ENCODE measurements at regions not wholly inside any gene's neighbourhood (a gene's known extent, or its start where the extent isn't known, plus 50 kb on each side); places are given as distances from the start of the nearest gene placed in this dataset.

DNA sequence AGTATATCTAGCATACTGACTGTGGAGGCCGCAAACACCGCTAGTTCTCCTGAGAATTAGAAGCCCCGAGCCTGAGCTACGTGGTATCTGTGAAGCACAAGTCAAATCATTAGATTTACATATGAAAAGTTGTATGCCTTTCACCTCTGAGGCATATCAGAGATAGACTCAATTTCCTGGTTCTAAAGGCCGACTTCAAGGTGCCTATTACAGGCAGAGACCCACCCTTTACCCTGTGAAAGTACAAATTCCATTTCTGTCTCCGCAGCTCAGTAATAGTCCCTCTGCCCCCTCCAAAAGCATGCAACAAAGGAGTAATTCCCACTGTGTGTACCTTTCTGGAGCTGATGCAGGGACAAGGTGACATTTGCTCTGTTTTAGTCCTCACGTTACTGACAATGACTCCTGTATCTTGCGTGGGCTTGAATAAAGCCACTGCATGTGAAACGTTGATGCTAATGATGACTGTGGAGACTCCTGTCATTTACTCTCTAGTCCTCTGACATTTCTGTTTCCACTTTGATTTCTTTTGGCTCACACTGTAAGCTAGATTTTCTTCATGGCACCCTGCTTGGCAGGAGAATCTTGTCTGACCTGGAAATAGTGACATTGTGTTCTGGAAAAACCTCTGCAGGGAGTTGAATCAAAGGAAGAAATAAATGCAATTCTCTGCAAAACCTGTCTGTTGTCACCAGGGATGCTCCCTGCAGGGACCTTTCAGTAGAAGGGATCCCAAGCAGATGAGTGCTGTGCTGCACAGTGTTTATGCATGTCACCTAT is 273.2 kb upstream of the EMCN start:
- TF ChIP-seq, protein P1, sequence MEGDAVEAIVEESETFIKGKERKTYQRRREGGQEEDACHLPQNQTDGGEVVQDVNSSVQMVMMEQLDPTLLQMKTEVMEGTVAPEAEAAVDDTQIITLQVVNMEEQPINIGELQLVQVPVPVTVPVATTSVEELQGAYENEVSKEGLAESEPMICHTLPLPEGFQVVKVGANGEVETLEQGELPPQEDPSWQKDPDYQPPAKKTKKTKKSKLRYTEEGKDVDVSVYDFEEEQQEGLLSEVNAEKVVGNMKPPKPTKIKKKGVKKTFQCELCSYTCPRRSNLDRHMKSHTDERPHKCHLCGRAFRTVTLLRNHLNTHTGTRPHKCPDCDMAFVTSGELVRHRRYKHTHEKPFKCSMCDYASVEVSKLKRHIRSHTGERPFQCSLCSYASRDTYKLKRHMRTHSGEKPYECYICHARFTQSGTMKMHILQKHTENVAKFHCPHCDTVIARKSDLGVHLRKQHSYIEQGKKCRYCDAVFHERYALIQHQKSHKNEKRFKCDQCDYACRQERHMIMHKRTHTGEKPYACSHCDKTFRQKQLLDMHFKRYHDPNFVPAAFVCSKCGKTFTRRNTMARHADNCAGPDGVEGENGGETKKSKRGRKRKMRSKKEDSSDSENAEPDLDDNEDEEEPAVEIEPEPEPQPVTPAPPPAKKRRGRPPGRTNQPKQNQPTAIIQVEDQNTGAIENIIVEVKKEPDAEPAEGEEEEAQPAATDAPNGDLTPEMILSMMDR (IDR thresholded peaks at IDR 0.05 in 4 of 5, conservative IDR thresholded peaks at IDR 0.05 in 1 of 5) = no peak
- no peak for TF ChIP-seq POLR2A (IDR thresholded peaks at IDR 0.05)
- intact Hi-C loops (cut with DNase I; ENCODE audit: low total_unique reads) (no loop called here), in situ Hi-C loops (cut with MboI; ENCODE audit: low sequenced_read_pairs in 4 of 4) (no loop called here)
- ATAC-seq = no peak
- H3K27ac ChIP-seq = no peak overlapping the region
- no peaks in the 10 kb centered on the region for H3K27me3 ChIP-seq
- DNase-seq = no peak
- H3K4me3 ChIP-seq = no peak overlapping the region
- H3K9me3 ChIP-seq = no peaks in the 10 kb centered on the region
- H3K36me3 ChIP-seq = no peaks in the 10 kb centered on the region
- H3K4me1 ChIP-seq = no peaks in the 10 kb centered on the region

DNA sequence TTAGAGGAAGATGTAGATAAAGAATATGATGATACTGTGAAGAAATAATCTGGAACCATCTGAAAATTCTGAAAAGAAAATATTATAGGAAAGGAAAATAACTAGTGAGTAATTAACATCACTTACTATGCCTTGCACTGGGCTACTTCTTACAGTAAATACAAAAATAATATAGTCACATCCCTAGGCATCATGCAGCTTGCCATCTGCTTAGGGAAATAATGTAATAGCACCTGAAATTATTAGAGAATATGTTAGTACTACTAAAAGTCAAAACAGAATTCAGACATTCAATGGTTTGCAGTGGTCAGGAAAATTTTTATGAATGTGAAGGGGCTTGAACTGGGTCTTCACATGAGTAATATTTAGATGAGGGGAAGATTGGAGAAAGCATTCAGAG is 272.2 kb upstream of the EMCN start:
- H3K27me3 ChIP-seq = no peaks in the 10 kb centered on the region
- no peak overlapping the region for H3K27ac ChIP-seq
- no peaks in the 10 kb centered on the region for H3K9me3 ChIP-seq
- no peak for ATAC-seq
- H3K4me1 ChIP-seq = no peaks in the 10 kb centered on the region
- no peaks in the 10 kb centered on the region for H3K36me3 ChIP-seq
- H3K4me3 ChIP-seq = no peak overlapping the region
- intact Hi-C loops (cut with DNase I; ENCODE audit: low total_unique reads) (no loop called here), in situ Hi-C loops (cut with MboI; ENCODE audit: low sequenced_read_pairs in 4 of 4) (no loop called here)
- no peak for DNase-seq
- TF ChIP-seq POLR2A (IDR thresholded peaks at IDR 0.05) = no peak
- TF ChIP-seq, protein P1 (IDR thresholded peaks at IDR 0.05 in 4 of 5, conservative IDR thresholded peaks at IDR 0.05 in 1 of 5) = no peak

DNA sequence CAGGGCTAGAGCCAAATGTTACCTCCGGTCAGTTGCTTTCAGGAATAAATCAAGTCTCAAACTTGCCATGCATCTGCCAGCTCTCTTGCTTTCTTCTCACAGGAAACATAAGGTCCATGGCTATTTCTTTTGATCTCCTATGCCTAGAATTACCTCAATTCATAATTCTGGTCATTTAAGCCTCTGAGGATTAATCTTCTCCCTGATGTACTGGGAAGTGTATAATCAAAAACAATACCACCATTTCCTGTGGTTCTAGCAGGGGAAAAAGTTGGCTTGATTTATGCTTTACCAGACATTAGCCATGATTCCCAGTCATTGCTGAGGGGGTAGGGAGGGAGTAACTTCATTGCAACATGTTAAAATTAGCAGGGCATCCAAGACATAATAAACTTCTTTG is 268.7 kb upstream of the EMCN start:
- intact Hi-C loops (cut with DNase I; ENCODE audit: low total_unique reads) = no loop called here
- in situ Hi-C loops (cut with MboI; ENCODE audit: low sequenced_read_pairs in 4 of 4) = no loop called here
- Histone ChIP-seq H3K27me3 (no peaks in the 10 kb centered on the region), H3K27ac (no peak overlapping the region), H3K4me1 (no peaks in the 10 kb centered on the region), H3K4me3 (no peak overlapping the region), H3K9me3 (no peaks in the 10 kb centered on the region), H3K36me3 (no peaks in the 10 kb centered on the region)
- no peak for DNase-seq
- ATAC-seq = no peak
- no peak for TF ChIP-seq POLR2A (IDR thresholded peaks at IDR 0.05)
- TF ChIP-seq, protein P1 (IDR thresholded peaks at IDR 0.05 in 4 of 5, conservative IDR thresholded peaks at IDR 0.05 in 1 of 5) = no peak

DNA sequence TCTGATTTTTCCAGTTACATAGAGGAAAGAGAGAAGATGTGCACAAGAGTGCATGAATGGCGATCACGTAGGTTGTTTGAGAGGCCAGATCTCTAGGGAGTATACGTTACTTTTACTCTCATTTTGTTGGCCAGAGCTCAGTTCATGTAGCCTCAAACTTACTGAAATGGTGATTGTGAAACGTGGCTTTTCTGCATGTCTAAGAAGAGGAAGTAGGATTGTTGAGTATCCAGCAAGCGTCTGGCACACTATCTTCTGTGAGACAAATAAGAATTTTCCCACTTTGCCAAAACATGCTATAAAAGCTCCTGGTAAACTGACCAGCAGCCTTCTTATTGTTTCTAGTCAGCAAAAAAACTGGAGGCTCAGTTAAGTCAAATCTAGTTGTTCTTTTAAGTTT is 264.5 kb upstream of the EMCN start:
- in situ Hi-C loops (cut with MboI; ENCODE audit: low sequenced_read_pairs in 4 of 4) (no loop called here), intact Hi-C loops (cut with DNase I; ENCODE audit: low total_unique reads) (no loop called here)
- ATAC-seq = no peak
- no peaks in the 10 kb centered on the region for H3K9me3 ChIP-seq
- H3K4me3 ChIP-seq = no peak overlapping the region
- H3K36me3 ChIP-seq = no peaks in the 10 kb centered on the region
- no peaks in the 10 kb centered on the region for H3K4me1 ChIP-seq
- H3K27me3 ChIP-seq = no peaks in the 10 kb centered on the region
- H3K27ac ChIP-seq = no peak overlapping the region
- DNase-seq = no peak
- TF ChIP-seq, protein P1 (IDR thresholded peaks at IDR 0.05 in 4 of 5, conservative IDR thresholded peaks at IDR 0.05 in 1 of 5) = no peak
- no peak for TF ChIP-seq POLR2A (IDR thresholded peaks at IDR 0.05)

DNA sequence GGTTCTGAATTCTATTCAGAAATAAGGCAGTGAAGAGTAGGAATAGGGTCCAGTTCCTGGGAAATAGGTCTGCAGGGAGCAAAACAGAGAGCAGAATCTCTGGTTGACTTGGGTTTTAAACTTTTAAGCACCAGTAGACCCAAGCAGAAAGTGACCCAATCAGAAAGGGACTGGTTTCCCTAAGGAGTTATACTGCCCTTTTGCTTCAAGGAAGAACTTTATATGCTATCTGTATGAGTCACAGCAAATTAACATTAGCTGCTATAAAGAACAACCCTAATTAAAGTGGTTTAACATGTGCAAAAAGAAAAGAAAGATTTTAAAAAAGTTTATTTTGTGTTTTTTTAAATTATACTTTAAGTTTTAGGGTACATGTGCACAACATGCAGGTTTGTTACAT is 263.6 kb upstream of the EMCN start:
- Histone ChIP-seq H3K27ac (no peak overlapping the region), H3K4me3 (no peak overlapping the region), H3K4me1 (no peaks in the 10 kb centered on the region), H3K27me3 (no peaks in the 10 kb centered on the region), H3K36me3 (no peaks in the 10 kb centered on the region), H3K9me3 (no peaks in the 10 kb centered on the region)
- intact Hi-C loops (cut with DNase I; ENCODE audit: low total_unique reads) = no loop called here
- no peak for TF ChIP-seq POLR2A (IDR thresholded peaks at IDR 0.05)
- TF ChIP-seq, protein P1 (IDR thresholded peaks at IDR 0.05 in 4 of 5, conservative IDR thresholded peaks at IDR 0.05 in 1 of 5) = no peak
- in situ Hi-C loops (cut with MboI; ENCODE audit: low sequenced_read_pairs in 4 of 4) = no loop called here
- ATAC-seq = no peak
- no peak for DNase-seq

Measured in gastrocnemius medialis (tissue), 4 donors.